ENCODE measurements at regions not wholly inside any gene's neighbourhood (a gene's known extent, or its start where the extent isn't known, plus 50 kb on each side); places are given as distances from the start of the nearest gene placed in this dataset.

GRCh38 chrX:128156204-128156603, 104.0 kb upstream of the ACTRT1 start:
- intact Hi-C loops (cut with DNase I): no loop called here
- WGBS: 78% methylated on average over 4 of the region's 4 CpGs
- no peak for TF ChIP-seq CTCF (IDR thresholded peaks at IDR 0.05)
- no peak for TF ChIP-seq POLR2AphosphoS5 (IDR thresholded peaks at IDR 0.05)
- no peak for TF ChIP-seq POLR2A (IDR thresholded peaks at IDR 0.05)
- Histone ChIP-seq H3K4me1 (replicated peaks) (no peaks in the 10 kb centered on the region), H3K9me3 (no peaks in the 10 kb centered on the region), H3K27ac (no peak overlapping the region), H3K4me3 (no peak overlapping the region), H3K36me3 (no peaks in the 10 kb centered on the region), H3K27me3 (replicated peaks; ENCODE audit: insufficient read depth) (no peaks in the 10 kb centered on the region)
- DNase-seq (ENCODE audit: low spot score): no peak

- WGBS: 77% methylated on average over 3 of the region's 3 CpGs
- no peaks in the 10 kb centered on the region for H3K36me3 ChIP-seq
- H3K4me3 ChIP-seq: no peak overlapping the region
- TF ChIP-seq CTCF (IDR thresholded peaks at IDR 0.05) (no peak), POLR2AphosphoS5 (IDR thresholded peaks at IDR 0.05) (no peak), POLR2A (IDR thresholded peaks at IDR 0.05) (no peak)
- intact Hi-C loops (cut with DNase I): no loop called here
- H3K4me1 ChIP-seq (replicated peaks): no peaks in the 10 kb centered on the region
- DNase-seq (ENCODE audit: low spot score): no peak
- no peaks in the 10 kb centered on the region for H3K27me3 ChIP-seq (replicated peaks; ENCODE audit: insufficient read depth)
- H3K9me3 ChIP-seq: no peaks in the 10 kb centered on the region
- no peak overlapping the region for H3K27ac ChIP-seq
Observed at GRCh38 chrX:128142745-128143144, 90.5 kb upstream of the ACTRT1 start.

GRCh38 chrX:128106630-128107029, 54.4 kb upstream of the ACTRT1 start:
- Histone ChIP-seq H3K4me1 (replicated peaks) (no peaks in the 10 kb centered on the region), H3K9me3 (no peaks in the 10 kb centered on the region), H3K4me3 (no peak overlapping the region), H3K27me3 (replicated peaks; ENCODE audit: insufficient read depth) (no peaks in the 10 kb centered on the region), H3K27ac (no peak overlapping the region), H3K36me3 (no peaks in the 10 kb centered on the region)
- no peak for TF ChIP-seq CTCF (IDR thresholded peaks at IDR 0.05)
- TF ChIP-seq POLR2AphosphoS5 (IDR thresholded peaks at IDR 0.05): no peak
- TF ChIP-seq POLR2A (IDR thresholded peaks at IDR 0.05): no peak
- 17% methylated on average over 1 of the region's 1 CpG for WGBS
- intact Hi-C loops (cut with DNase I): no loop called here
- DNase-seq (ENCODE audit: low spot score): no peak

- Histone ChIP-seq H3K27me3 (replicated peaks; ENCODE audit: insufficient read depth) (no peaks in the 10 kb centered on the region), H3K4me1 (replicated peaks) (no peaks in the 10 kb centered on the region), H3K9me3 (no peaks in the 10 kb centered on the region), H3K4me3 (no peak overlapping the region), H3K27ac (no peak overlapping the region), H3K36me3 (no peaks in the 10 kb centered on the region)
- DNase-seq (ENCODE audit: low spot score): no peak
- no peak for TF ChIP-seq CTCF (IDR thresholded peaks at IDR 0.05)
- TF ChIP-seq POLR2A (IDR thresholded peaks at IDR 0.05): no peak
- no peak for TF ChIP-seq POLR2AphosphoS5 (IDR thresholded peaks at IDR 0.05)
- intact Hi-C loops (cut with DNase I): no loop called here
Observed at GRCh38 chrX:128105659-128106058, 53.5 kb upstream of the ACTRT1 start.

Data from prostate gland (tissue), 2 donors.